ENCODE measurements at regions not wholly inside any gene's neighbourhood (a gene's known extent, or its start where the extent isn't known, plus 50 kb on each side); places are given as distances from the start of the nearest gene placed in this dataset.

- TF ChIP-seq CTCF (IDR thresholded peaks at IDR 0.05): no peak
Observed at GRCh38 chr2:151043484-151043883, 218.2 kb downstream of the RBM43 start.

- no peak for TF ChIP-seq CTCF (IDR thresholded peaks at IDR 0.05)
Observed at GRCh38 chr2:151042964-151043363, 218.7 kb downstream of the RBM43 start.

- TF ChIP-seq CTCF (IDR thresholded peaks at IDR 0.05): no peak
Observed at GRCh38 chr2:151040039-151040438, 221.6 kb downstream of the RBM43 start.

- no peak for TF ChIP-seq CTCF (IDR thresholded peaks at IDR 0.05)
Observed at GRCh38 chr2:151038516-151038915, 223.1 kb downstream of the RBM43 start.

GRCh38 chr2:151037434-151037833 lies 224.2 kb downstream of the RBM43 start:
- no peak for TF ChIP-seq CTCF (IDR thresholded peaks at IDR 0.05)

GRCh38 chr2:151033271-151034248 lies 228.1 kb downstream of the RBM43 start:
- TF ChIP-seq CTCF (IDR thresholded peaks at IDR 0.05): no peak

- no peak for TF ChIP-seq CTCF (IDR thresholded peaks at IDR 0.05)
Observed at GRCh38 chr2:151032741-151033191, 228.9 kb downstream of the RBM43 start.

Measured in LNCAP (cell line).